Transverse colon (tissue), 4 donors: ENCODE measurements at regions not wholly inside any gene's neighbourhood (a gene's known extent, or its start where the extent isn't known, plus 50 kb on each side); places are given as distances from the start of the nearest gene placed in this dataset.

ENCODE experiments used
- DNase-seq: peaks from one replicate; pipeline ENCODE4 v3.0.0-alpha.2; 2019
- H3K27ac ChIP-seq, 4 donors: fragments of 200-600 bp; sonication (generic); 2 replicates each; pipeline ENCODE4 v1.5.1; 2016 to 2018; ENCODE audit warnings: inconsistent platforms in 4 of 4
- H3K27me3 ChIP-seq: fragments of 200-600 bp; sonication (generic); 2 replicates; pipeline ENCODE4 v1.5.1; 2017; ENCODE audit warnings: inconsistent platforms
- H3K36me3 ChIP-seq, 4 donors: fragments of 200-600 bp; sonication (generic); 2 replicates each; pipeline ENCODE4 v1.5.1; 2017 to 2019; ENCODE audit warnings: inconsistent platforms in 4 of 4
- H3K4me1 ChIP-seq, 4 donors: fragments of 200-600 bp; sonication (generic); 2 replicates each; pipeline ENCODE4 v1.5.1; 2017 to 2020; ENCODE audit warnings: inconsistent platforms in 4 of 4
- H3K4me3 ChIP-seq, 4 donors: fragments of 200-600 bp; sonication (generic); 1 replicate in 1 of 4; 2 replicates in 3 of 4; pipeline versions ENCODE4 v1.5.1 to v1.6.1; 2017 to 2019; ENCODE audit warnings: inconsistent platforms in 4 of 4
- H3K9me3 ChIP-seq, 2 donors: fragments of 200-600 bp; sonication (generic); 2 replicates each; pipeline ENCODE4 v1.5.1; 2017 to 2019; ENCODE audit warnings: inconsistent platforms in 2 of 2
- EP300 ChIP-seq: sonication (generic); formaldehyde crosslinking; IDR thresholded peaks from one replicate; pipeline ENCODE4 v1.6.1; 2017; ENCODE audit warnings: antibody characterized with exemption, low read depth
- POLR2A ChIP-seq: fragments of 450-650 bp; IDR thresholded peaks from one replicate; pipeline ENCODE4 v1.6.1; 2016; ENCODE audit warnings: antibody characterized with exemption, mild to moderate bottlenecking, moderate library complexity
- POLR2AphosphoS5 ChIP-seq, 3 donors: sonication (generic); formaldehyde crosslinking; IDR thresholded peaks; one replicate each; pipeline ENCODE4 v1.6.1; 2016; ENCODE audit warnings: antibody characterized with exemption in 3 of 3
- WGBS, 2 donors: methylation state at CpG; one replicate each; pipeline ENCODE4 v1.1.5; 2018; ENCODE audit warnings: low coverage in 1 of 2; 5-methylcytosine and 5-hydroxymethylcytosine counted together
- in situ Hi-C, 4 donors: fragments of 200-750 bp; cut with MboI; loops; one replicate each; pipeline versions ENCODE4 v1.15.0 to v1.15.1; 2017; ENCODE audit warnings: low sequenced_read_pairs in 3 of 4, low pct_ligation_motif_present in 1 of 4, low pct_unique_long_range_greater_than_20kb in 1 of 4
- intact Hi-C: fragments of 100-400 bp; cut with DNase I; formaldehyde crosslinking; loops from one replicate; pipeline ENCODE4 v1.15.1; 2023; ENCODE audit warnings: low total_unique reads
- TF ChIP-seq, protein P1 (sequence below), 5 experiments: fragments of 200-600 bp in 3 of 5; fragments of 450-650 bp in 2 of 5; sonication (generic) in 3 of 5; IDR thresholded peaks; 1 replicate in 2 of 5; 2 replicates in 3 of 5; pipeline ENCODE4 v1.5.1; 2016 to 2017; ENCODE audit warnings: antibody characterized with exemption in 5 of 5, inconsistent platforms in 3 of 5, mild to moderate bottlenecking in 2 of 5, moderate library complexity in 1 of 5

DNA sequence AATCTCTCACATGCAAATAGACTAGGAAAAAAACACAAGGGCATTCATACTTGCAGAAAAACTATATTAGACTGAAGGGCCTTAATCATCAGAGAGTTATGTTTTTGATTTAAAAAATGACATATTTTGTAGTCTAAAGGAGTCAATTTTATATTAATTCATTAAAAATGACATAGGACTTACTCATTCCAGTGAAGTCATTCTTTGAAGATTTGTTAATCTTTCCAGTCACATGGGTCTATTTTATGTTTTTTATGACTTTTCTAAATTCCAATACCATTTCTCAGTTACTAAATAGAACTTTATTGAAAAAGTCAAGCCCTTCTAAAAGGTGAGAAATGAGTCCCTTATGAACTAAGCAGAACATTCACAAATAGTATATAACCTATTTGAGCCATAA is 743.8 kb upstream of the INTU start:
- H3K36me3 ChIP-seq = no peaks in the 10 kb centered on the region
- H3K4me3 ChIP-seq = no peak overlapping the region
- H3K4me1 ChIP-seq = peaks cover 0 to 4% (median 0%) of the 10 kb centered on the region in 4 donors
- in situ Hi-C loops (no loop called here), intact Hi-C loops (no loop called here)
- TF ChIP-seq, protein P1, sequence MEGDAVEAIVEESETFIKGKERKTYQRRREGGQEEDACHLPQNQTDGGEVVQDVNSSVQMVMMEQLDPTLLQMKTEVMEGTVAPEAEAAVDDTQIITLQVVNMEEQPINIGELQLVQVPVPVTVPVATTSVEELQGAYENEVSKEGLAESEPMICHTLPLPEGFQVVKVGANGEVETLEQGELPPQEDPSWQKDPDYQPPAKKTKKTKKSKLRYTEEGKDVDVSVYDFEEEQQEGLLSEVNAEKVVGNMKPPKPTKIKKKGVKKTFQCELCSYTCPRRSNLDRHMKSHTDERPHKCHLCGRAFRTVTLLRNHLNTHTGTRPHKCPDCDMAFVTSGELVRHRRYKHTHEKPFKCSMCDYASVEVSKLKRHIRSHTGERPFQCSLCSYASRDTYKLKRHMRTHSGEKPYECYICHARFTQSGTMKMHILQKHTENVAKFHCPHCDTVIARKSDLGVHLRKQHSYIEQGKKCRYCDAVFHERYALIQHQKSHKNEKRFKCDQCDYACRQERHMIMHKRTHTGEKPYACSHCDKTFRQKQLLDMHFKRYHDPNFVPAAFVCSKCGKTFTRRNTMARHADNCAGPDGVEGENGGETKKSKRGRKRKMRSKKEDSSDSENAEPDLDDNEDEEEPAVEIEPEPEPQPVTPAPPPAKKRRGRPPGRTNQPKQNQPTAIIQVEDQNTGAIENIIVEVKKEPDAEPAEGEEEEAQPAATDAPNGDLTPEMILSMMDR (IDR thresholded peaks at IDR 0.05) = no peak
- TF ChIP-seq EP300 (no peak), POLR2AphosphoS5 (IDR thresholded peaks at IDR 0.05) (no peak), POLR2A (no peak)
- no peaks in the 10 kb centered on the region for H3K27me3 ChIP-seq
- H3K27ac ChIP-seq = no peak overlapping the region
- H3K9me3 ChIP-seq = no peaks in the 10 kb centered on the region
- no peak for DNase-seq

DNA sequence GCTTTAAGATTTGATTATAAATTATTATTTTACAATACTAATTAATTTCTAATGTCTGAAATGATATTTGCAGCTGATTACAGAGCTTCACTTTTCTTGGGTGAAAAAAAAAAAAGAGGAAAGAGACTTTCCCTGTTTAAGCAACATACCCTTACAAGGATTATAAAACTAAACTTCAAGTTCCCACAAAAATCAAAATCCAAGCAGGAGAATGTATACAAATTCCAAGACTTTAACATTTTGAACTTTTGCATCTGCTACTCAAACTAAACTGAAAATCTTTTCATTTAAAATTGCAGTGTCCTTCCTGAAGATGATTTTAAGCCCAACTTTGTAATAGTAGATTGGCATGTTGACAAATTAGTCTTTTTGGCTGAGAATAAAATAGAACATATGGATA is 742.4 kb upstream of the INTU start:
- TF ChIP-seq POLR2AphosphoS5 (IDR thresholded peaks at IDR 0.05) (no peak), POLR2A (no peak), EP300 (no peak)
- TF ChIP-seq, protein P1 (IDR thresholded peaks at IDR 0.05) = no peak
- Histone ChIP-seq H3K27me3 (no peaks in the 10 kb centered on the region), H3K36me3 (no peaks in the 10 kb centered on the region), H3K4me3 (no peak overlapping the region), H3K9me3 (no peaks in the 10 kb centered on the region), H3K27ac (no peak overlapping the region), H3K4me1 (peaks cover 0 to 4% (median 0%) of the 10 kb centered on the region in 4 donors)
- DNase-seq = no peak
- in situ Hi-C loops = no loop called here
- intact Hi-C loops = no loop called here

DNA sequence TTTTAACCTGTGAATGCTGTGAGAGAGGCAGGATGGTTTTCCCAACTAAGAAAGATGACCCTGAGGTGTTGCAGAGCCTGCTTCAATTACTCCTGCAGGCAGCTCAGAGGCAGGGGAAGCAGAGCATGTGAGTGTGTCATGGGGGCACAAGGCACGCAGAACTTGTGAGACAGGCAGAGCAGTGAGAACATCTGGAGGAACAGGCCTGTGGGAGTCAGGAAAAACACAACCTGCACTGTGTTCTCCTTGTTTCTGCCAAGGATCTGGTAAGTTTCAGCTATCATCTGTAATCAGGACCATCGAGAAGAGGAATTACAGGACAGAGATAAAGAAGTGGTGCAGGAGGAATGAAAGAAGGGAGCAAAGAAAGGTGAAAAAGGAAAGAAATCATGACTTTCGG is 741.8 kb upstream of the INTU start:
- H3K4me1 ChIP-seq = peaks cover 0 to 4% (median 0%) of the 10 kb centered on the region in 4 donors
- H3K4me3 ChIP-seq = no peak overlapping the region
- H3K27me3 ChIP-seq = no peaks in the 10 kb centered on the region
- no peak for DNase-seq
- intact Hi-C loops = no loop called here
- no peaks in the 10 kb centered on the region for H3K9me3 ChIP-seq
- H3K36me3 ChIP-seq = no peaks in the 10 kb centered on the region
- 41% methylated on average over 3 of the region's 3 CpGs for WGBS, 2 donors
- in situ Hi-C loops = no loop called here
- TF ChIP-seq EP300 = no peak
- TF ChIP-seq, protein P1 (IDR thresholded peaks at IDR 0.05) = no peak
- TF ChIP-seq POLR2AphosphoS5 (IDR thresholded peaks at IDR 0.05) = no peak
- no peak for TF ChIP-seq POLR2A
- no peak overlapping the region for H3K27ac ChIP-seq

DNA sequence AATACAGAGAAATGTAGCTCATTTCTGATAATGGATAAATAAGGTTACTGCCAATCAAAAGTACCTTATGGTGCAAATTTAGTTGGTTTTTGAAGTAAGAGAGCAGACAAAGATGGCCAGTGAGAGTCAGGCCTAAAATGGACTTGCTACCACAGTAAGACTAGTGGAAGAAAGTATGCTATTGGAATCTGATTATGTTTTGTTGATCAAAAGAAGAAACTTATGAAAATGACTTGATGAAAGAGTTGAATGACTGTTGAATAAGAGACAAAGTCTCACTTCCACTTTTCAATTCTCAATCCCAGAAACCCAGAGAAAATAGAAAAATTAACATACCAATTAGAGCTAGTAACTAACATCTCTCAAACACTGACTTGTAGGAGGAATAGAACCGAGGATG is 737.8 kb upstream of the INTU start:
- in situ Hi-C loops (no loop called here), intact Hi-C loops (no loop called here)
- Histone ChIP-seq H3K27me3 (no peaks in the 10 kb centered on the region), H3K4me1 (peaks cover 0 to 4% (median 0%) of the 10 kb centered on the region in 4 donors), H3K4me3 (no peak overlapping the region), H3K36me3 (no peaks in the 10 kb centered on the region), H3K27ac (no peak overlapping the region), H3K9me3 (peaks cover 7% of the 10 kb centered on the region in 2 donors)
- no peak for DNase-seq
- WGBS, 2 donors = 57 to 84% methylated on average over 1 of the region's 1 CpG
- TF ChIP-seq POLR2AphosphoS5 (IDR thresholded peaks at IDR 0.05) (no peak), EP300 (no peak), POLR2A (no peak)
- TF ChIP-seq, protein P1 (IDR thresholded peaks at IDR 0.05) = no peak
